ENCODE measurements at regions not wholly inside any gene's neighbourhood (a gene's known extent, or its start where the extent isn't known, plus 50 kb on each side); places are given as distances from the start of the nearest gene placed in this dataset.

- WGBS, 3 donors: 83 to 93% (median 88%) methylated on average over 11 of the region's 11 CpGs
Measured at GRCh38 chr10:78629773-78630172, 439.0 kb upstream of the ZMIZ1 start.

GRCh38 chr10:78630944-78631838 lies 437.6 kb upstream of the ZMIZ1 start:
- 85 to 90% (median 89%) methylated on average over 12 of the region's 12 CpGs for WGBS, 3 donors
- no peaks in the 10 kb centered on the region for H3K36me3 ChIP-seq
- H3K4me3 ChIP-seq: no peak overlapping the region
- DNase-seq: no peak
- intact Hi-C loops (cut with DNase I): no loop called here
- H3K27me3 ChIP-seq: no peaks in the 10 kb centered on the region
- no peak overlapping the region for H3K27ac ChIP-seq
- TF ChIP-seq CTCF (IDR thresholded peaks at IDR 0.05): no peak
- no peak for TF ChIP-seq EP300 (IDR thresholded peaks at IDR 0.05)
- no peak for TF ChIP-seq POLR2A (IDR thresholded peaks at IDR 0.05)
- H3K4me1 ChIP-seq (ENCODE audit: insufficient read depth): no peaks in the 10 kb centered on the region
- no peaks in the 10 kb centered on the region for H3K9me3 ChIP-seq

More at GRCh38 chr10:78629773-78630172, 439.0 kb upstream of the ZMIZ1 start:
- H3K27ac ChIP-seq: no peak overlapping the region
- H3K9me3 ChIP-seq: no peaks in the 10 kb centered on the region
- no peaks in the 10 kb centered on the region for H3K36me3 ChIP-seq
- no peak overlapping the region for H3K4me3 ChIP-seq
- intact Hi-C loops (cut with DNase I): no loop called here
- no peaks in the 10 kb centered on the region for H3K27me3 ChIP-seq
- TF ChIP-seq CTCF (IDR thresholded peaks at IDR 0.05): no peak
- TF ChIP-seq EP300 (IDR thresholded peaks at IDR 0.05): no peak
- TF ChIP-seq POLR2A (IDR thresholded peaks at IDR 0.05): no peak
- H3K4me1 ChIP-seq (ENCODE audit: insufficient read depth): no peaks in the 10 kb centered on the region
- no peak for DNase-seq

- no peaks in the 10 kb centered on the region for H3K36me3 ChIP-seq
- WGBS, 3 donors: 34 to 50% (median 43%) methylated on average over 2 of the region's 2 CpGs
- H3K27me3 ChIP-seq: no peaks in the 10 kb centered on the region
- intact Hi-C loops (cut with DNase I): no loop called here
- TF ChIP-seq CTCF (IDR thresholded peaks at IDR 0.05): no peak
- TF ChIP-seq EP300 (IDR thresholded peaks at IDR 0.05): no peak
- TF ChIP-seq POLR2A (IDR thresholded peaks at IDR 0.05): no peak
- no peak overlapping the region for H3K27ac ChIP-seq
- DNase-seq: peak in 2 of 5 donors; percentile 20 to 27
- H3K9me3 ChIP-seq: no peaks in the 10 kb centered on the region
- no peak overlapping the region for H3K4me3 ChIP-seq
- no peaks in the 10 kb centered on the region for H3K4me1 ChIP-seq (ENCODE audit: insufficient read depth)
Measured at GRCh38 chr10:78634389-78634815, 434.4 kb upstream of the ZMIZ1 start.

- no peak for DNase-seq
- Histone ChIP-seq H3K4me3 (no peak overlapping the region), H3K4me1 (ENCODE audit: insufficient read depth) (no peaks in the 10 kb centered on the region), H3K9me3 (no peaks in the 10 kb centered on the region), H3K36me3 (no peaks in the 10 kb centered on the region), H3K27ac (no peak overlapping the region), H3K27me3 (no peaks in the 10 kb centered on the region)
- intact Hi-C loops (cut with DNase I): no loop called here
- no peak for TF ChIP-seq EP300 (IDR thresholded peaks at IDR 0.05)
- TF ChIP-seq POLR2A (IDR thresholded peaks at IDR 0.05): no peak
- TF ChIP-seq CTCF (IDR thresholded peaks at IDR 0.05): no peak
- WGBS, 3 donors: 15 to 21% (median 18%) methylated on average over 2 of the region's 2 CpGs
Measured at GRCh38 chr10:78634835-78635234, 433.9 kb upstream of the ZMIZ1 start.
